H9 (cell line): ENCODE measurements at regions not wholly inside any gene's neighbourhood (a gene's known extent, or its start where the extent isn't known, plus 50 kb on each side); places are given as distances from the start of the nearest gene placed in this dataset.
A peak's percentile ranks its signal among the peaks of the same experiment; 100 is the strongest.

Experiments used
- DNase-seq: peaks from one replicate; pipeline ENCODE4 v3.0.0-alpha.2; 2017
- H2AFZ ChIP-seq: one replicate; pipeline ENCODE4 v1.6.1; 2013; ENCODE audit warnings: mild to moderate bottlenecking, low read length, control low read depth, moderate library complexity
- H2AK5ac ChIP-seq: 2 replicates; pipeline ENCODE4 v1.6.1; 2013; ENCODE audit warnings: low read length, control low read depth, mixed read lengths; ENCODE audit not compliant: insufficient read length
- H2BK120ac ChIP-seq: one replicate; pipeline ENCODE4 v1.6.1; 2013; ENCODE audit warnings: low read depth, mild to moderate bottlenecking, low read length, control low read depth, inconsistent platforms; ENCODE audit not compliant: poor library complexity, severe bottlenecking
- H2BK12ac ChIP-seq: 2 replicates; pipeline ENCODE4 v1.6.1; 2013; ENCODE audit warnings: low read length, control low read depth, mixed read lengths, low read depth; ENCODE audit not compliant: insufficient read length
- H2BK15ac ChIP-seq: 2 replicates; pipeline ENCODE4 v1.6.1; 2013; ENCODE audit warnings: low read depth, low read length, control low read depth
- H2BK20ac ChIP-seq: one replicate; pipeline ENCODE4 v1.6.1; 2013; ENCODE audit warnings: low read depth, mild to moderate bottlenecking, low read length, control low read depth, inconsistent platforms; ENCODE audit not compliant: poor library complexity, severe bottlenecking
- H2BK5ac ChIP-seq: 2 replicates; pipeline ENCODE4 v1.6.1; 2013; ENCODE audit warnings: low read length, control low read depth, mixed read lengths; ENCODE audit not compliant: insufficient read length
- H3K14ac ChIP-seq: 2 replicates; pipeline ENCODE4 v1.6.1; 2013; ENCODE audit warnings: low read length, control low read depth; ENCODE audit not compliant: insufficient read depth
- H3K18ac ChIP-seq: 2 replicates; pipeline ENCODE4 v1.6.1; 2013; ENCODE audit warnings: low read depth, mild to moderate bottlenecking, mixed read lengths, low read length, control low read depth; ENCODE audit not compliant: insufficient read length
- H3K23ac ChIP-seq: 2 replicates; pipeline ENCODE4 v1.6.1; 2013; ENCODE audit warnings: low read length, control low read depth, mixed read lengths, low read depth; ENCODE audit not compliant: insufficient read length
- H3K23me2 ChIP-seq: 2 replicates; pipeline ENCODE4 v1.6.1; 2013; ENCODE audit warnings: low read depth, mild to moderate bottlenecking, mixed read lengths, low read length, control low read depth; ENCODE audit not compliant: insufficient read length, poor library complexity, severe bottlenecking
- H3K27ac ChIP-seq: 2 replicates; pipeline ENCODE4 v1.5.1; 2013; ENCODE audit warnings: low read length, control low read depth, mixed read lengths, low read depth; ENCODE audit not compliant: insufficient read length
- H3K27me3 ChIP-seq: 2 replicates; pipeline ENCODE4 v1.6.1; 2013; ENCODE audit warnings: low read length, control low read depth, inconsistent platforms; ENCODE audit not compliant: insufficient read depth
- H3K4ac ChIP-seq: 2 replicates; pipeline ENCODE4 v1.6.1; 2013; ENCODE audit warnings: low read depth, mild to moderate bottlenecking, control low read depth, inconsistent platforms, low read length, moderate library complexity
- H3K4me1 ChIP-seq: 2 replicates; pipeline ENCODE4 v1.6.1; 2013; ENCODE audit warnings: low read length, control low read depth, inconsistent platforms; ENCODE audit not compliant: insufficient read depth
- H3K4me2 ChIP-seq: 2 replicates; pipeline ENCODE4 v1.6.1; 2013; ENCODE audit warnings: low read length, control low read depth, mixed read lengths; ENCODE audit not compliant: insufficient read length, insufficient read depth
- H3K56ac ChIP-seq: 2 replicates; pipeline ENCODE4 v1.6.1; 2013; ENCODE audit warnings: low read depth, mild to moderate bottlenecking, mixed read lengths, low read length, control low read depth; ENCODE audit not compliant: insufficient read length
- H3K79me1 ChIP-seq: 2 replicates; pipeline ENCODE4 v1.6.1; 2013; ENCODE audit warnings: low read depth, mild to moderate bottlenecking, moderate library complexity, low read length, control low read depth, inconsistent platforms; ENCODE audit not compliant: insufficient read depth, poor library complexity, severe bottlenecking
- H3K79me2 ChIP-seq: 2 replicates; pipeline ENCODE4 v1.6.1; 2013; ENCODE audit warnings: low read length, control low read depth, inconsistent platforms; ENCODE audit not compliant: insufficient read depth
- H3K9ac ChIP-seq: 2 replicates; pipeline ENCODE4 v1.6.1; 2013; ENCODE audit warnings: low read length, control low read depth, mixed read lengths; ENCODE audit not compliant: insufficient read length; ENCODE audit errors: extremely low read depth
- H3K9me3 ChIP-seq: one replicate; pipeline ENCODE4 v1.6.1; 2013; ENCODE audit warnings: low read depth, low read length, inconsistent platforms; ENCODE audit not compliant: control insufficient read depth
- H3T11ph ChIP-seq: one replicate; pipeline ENCODE4 v1.6.1; 2013; ENCODE audit warnings: mild to moderate bottlenecking, low read length, control low read depth, inconsistent platforms
- H4K20me1 ChIP-seq: one replicate; pipeline ENCODE4 v1.6.1; 2013; ENCODE audit not compliant: control insufficient read depth, insufficient read length, insufficient read depth
- H4K5ac ChIP-seq: 2 replicates; pipeline ENCODE4 v1.6.1; 2013; ENCODE audit warnings: low read depth, mild to moderate bottlenecking, mixed read lengths, low read length, control low read depth; ENCODE audit not compliant: insufficient read length
- H4K8ac ChIP-seq: replicated peaks from 2 replicates; pipeline ENCODE4 v1.6.1; 2013; ENCODE audit warnings: low read length, control low read depth, mixed read lengths, low read depth; ENCODE audit not compliant: insufficient read length
- H4K91ac ChIP-seq: 2 replicates; pipeline ENCODE4 v1.6.1; 2013; ENCODE audit warnings: low read depth, mild to moderate bottlenecking, moderate library complexity, mixed read lengths, low read length, control low read depth; ENCODE audit not compliant: insufficient read length
- H3K27ac Mint-ChIP-seq, 3 experiments: 2 replicates in 2 of 3; 3 replicates in 1 of 3; pipeline ENCODE4 v1.8.0; 2020 to 2021; ENCODE audit warnings: mixed read lengths in 3 of 3, mild to moderate bottlenecking in 1 of 3, moderate library complexity in 1 of 3
- H3K27me3 Mint-ChIP-seq: 2 replicates; pipeline ENCODE4 v1.8.0; 2021; ENCODE audit warnings: low read depth, mild to moderate bottlenecking, moderate library complexity, mixed read lengths
- H3K36me3 Mint-ChIP-seq, 3 experiments: 2 replicates in 2 of 3; 3 replicates in 1 of 3; pipeline ENCODE4 v1.8.0; 2020 to 2021; ENCODE audit warnings: low read depth in 3 of 3, mixed read lengths in 3 of 3; ENCODE audit not compliant: insufficient read depth in 1 of 3
- H3K4me1 Mint-ChIP-seq, 2 experiments: 2 replicates each; pipeline ENCODE4 v1.8.0; 2020; ENCODE audit warnings: mixed read lengths in 2 of 2
- H3K4me3 Mint-ChIP-seq, 2 experiments: 2 replicates in 1 of 2; 3 replicates in 1 of 2; pipeline ENCODE4 v1.8.0; 2020 to 2021; ENCODE audit warnings: mild to moderate bottlenecking in 2 of 2, mixed read lengths in 2 of 2, moderate library complexity in 1 of 2
- H3K9me3 Mint-ChIP-seq, 2 experiments: 2 replicates in 1 of 2; 3 replicates in 1 of 2; pipeline ENCODE4 v1.8.0; 2020; ENCODE audit warnings: mild to moderate bottlenecking in 2 of 2, mixed read lengths in 2 of 2, moderate library complexity in 1 of 2
- CTCF ChIP-seq: fragments of 200-600 bp; sonication (generic); conservative IDR thresholded peaks from 3 replicates; pipeline ENCODE4 v1.8.0; 2021; ENCODE audit warnings: antibody characterized with exemption, mild to moderate bottlenecking
- whole genome bisulfite sequencing: extraction: QIAGEN DNeasy Blood & Tissue Kit; methylation state at CpG from one replicate; pipeline ENCODE4 v1.1.7; 2013; ENCODE audit warnings: missing lambda C conversion rate, low lambda C conversion rate, mixed read lengths; ENCODE audit not compliant: insufficient read length; ENCODE audit errors: extremely low coverage; 5-methylcytosine and 5-hydroxymethylcytosine counted together

GRCh38 chr10:42690449-42691360 is 52.3 kb upstream of the ZNF33B start:
- peaks cover 67 to 85% of the 10 kb centered on the region in 2 experiments for H3K9me3 Mint-ChIP-seq
- H3K27me3 Mint-ChIP-seq, result peaks cover 4% of the 10 kb centered on the region; the same call in 1 of the 2 replicates

More at GRCh38 chr10:42690449-42691360, 52.3 kb upstream of the ZNF33B start:
- Histone ChIP-seq H3K79me2 (no peaks in the 10 kb centered on the region), H2AK5ac (no peak overlapping the region), H2AFZ (no peak overlapping the region), H3K4ac (no peak overlapping the region), H3K27me3 (no peaks in the 10 kb centered on the region), H4K8ac (no peak overlapping the region), H3K27ac (no peak overlapping the region), H3K79me1 (no peaks in the 10 kb centered on the region), H3K23ac (no peak overlapping the region), H3T11ph (no peak overlapping the region), H4K91ac (no peak overlapping the region), H3K4me1 (no peaks in the 10 kb centered on the region), H2BK12ac (no peak overlapping the region), H4K5ac (no peak overlapping the region), H3K18ac (no peak overlapping the region), H2BK120ac (no peak overlapping the region), H3K14ac (no peak overlapping the region), H2BK15ac (no peak overlapping the region), H4K20me1 (no peaks in the 10 kb centered on the region), H3K23me2 (no peaks in the 10 kb centered on the region), H2BK5ac (no peak overlapping the region), H3K4me2 (no peak overlapping the region), H3K9me3 (peaks cover 20% of the 10 kb centered on the region), H3K9ac (no peak overlapping the region), H2BK20ac (no peak overlapping the region), H3K56ac (no peak overlapping the region)
- no CpG with 5 or more reads among the region's 29 CpGs for WGBS
- Mint-ChIP-seq H3K4me3 (no peak overlapping the region), H3K4me1 (no peaks in the 10 kb centered on the region), H3K36me3 (peaks cover 2 to 12% (median 4%) of the 10 kb centered on the region in 3 experiments; a peak in 5 of 7 replicates), H3K27ac (no peak overlapping the region)
- peak; percentile 80 for DNase-seq
- no peak for TF ChIP-seq CTCF
